ENCODE measurements at regions not wholly inside any gene's neighbourhood (a gene's known extent, or its start where the extent isn't known, plus 50 kb on each side); places are given as distances from the start of the nearest gene placed in this dataset.

DNA sequence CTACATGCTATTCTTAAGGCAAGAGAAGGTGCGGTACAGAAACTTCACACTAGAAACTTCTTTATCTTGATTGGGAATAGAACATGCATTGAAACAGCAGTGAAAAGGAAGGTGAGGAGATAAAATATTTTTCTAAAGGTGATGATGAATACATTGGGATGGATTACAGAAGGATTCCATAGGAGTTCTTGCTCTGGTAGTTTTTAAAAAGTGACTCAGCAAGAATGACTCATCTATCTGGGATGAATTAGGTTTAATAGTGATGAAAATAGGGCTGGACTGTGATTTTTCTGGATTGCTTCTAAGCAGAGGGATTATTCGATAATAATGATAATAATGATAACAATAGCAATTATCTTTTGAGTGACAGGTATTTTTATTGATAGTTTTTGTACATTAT lies 65.6 kb upstream of the HS3ST4 start:
- Mint-ChIP-seq H3K27me3 (ENCODE audit: low read depth in 3 of 3) (peaks cover 0 to 3% (median 0%) of the 10 kb centered on the region in 3 donors), H3K27ac (no peak overlapping the region), H3K4me3 (no peak overlapping the region), H3K36me3 (no peaks in the 10 kb centered on the region), H3K9me3 (peaks cover 3 to 13% (median 6%) of the 10 kb centered on the region in 7 donors), H3K4me1 (no peaks in the 10 kb centered on the region)
- no peaks in the 10 kb centered on the region for H3K9me3 ChIP-seq (replicated peaks in 1 of 2; ENCODE audit: control insufficient read depth in 1 of 2, insufficient read depth in 1 of 2, low read length in 2 of 2)
- no peak for DNase-seq
- H4K20me1 ChIP-seq (ENCODE audit: insufficient read depth, low read length): no peaks in the 10 kb centered on the region
- intact Hi-C loops (cut with micrococcal nuclease): no loop called here
- WGBS (ENCODE audit: insufficient coverage): no CpG with 5 or more reads among the region's 2 CpGs
- TF ChIP-seq, protein P1, sequence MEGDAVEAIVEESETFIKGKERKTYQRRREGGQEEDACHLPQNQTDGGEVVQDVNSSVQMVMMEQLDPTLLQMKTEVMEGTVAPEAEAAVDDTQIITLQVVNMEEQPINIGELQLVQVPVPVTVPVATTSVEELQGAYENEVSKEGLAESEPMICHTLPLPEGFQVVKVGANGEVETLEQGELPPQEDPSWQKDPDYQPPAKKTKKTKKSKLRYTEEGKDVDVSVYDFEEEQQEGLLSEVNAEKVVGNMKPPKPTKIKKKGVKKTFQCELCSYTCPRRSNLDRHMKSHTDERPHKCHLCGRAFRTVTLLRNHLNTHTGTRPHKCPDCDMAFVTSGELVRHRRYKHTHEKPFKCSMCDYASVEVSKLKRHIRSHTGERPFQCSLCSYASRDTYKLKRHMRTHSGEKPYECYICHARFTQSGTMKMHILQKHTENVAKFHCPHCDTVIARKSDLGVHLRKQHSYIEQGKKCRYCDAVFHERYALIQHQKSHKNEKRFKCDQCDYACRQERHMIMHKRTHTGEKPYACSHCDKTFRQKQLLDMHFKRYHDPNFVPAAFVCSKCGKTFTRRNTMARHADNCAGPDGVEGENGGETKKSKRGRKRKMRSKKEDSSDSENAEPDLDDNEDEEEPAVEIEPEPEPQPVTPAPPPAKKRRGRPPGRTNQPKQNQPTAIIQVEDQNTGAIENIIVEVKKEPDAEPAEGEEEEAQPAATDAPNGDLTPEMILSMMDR (IDR thresholded peaks at IDR 0.05): no peak
- H3K27ac ChIP-seq (ENCODE audit: low read depth in 1 of 2, low read length in 2 of 2): no peak overlapping the region
- no peaks in the 10 kb centered on the region for H3K4me1 ChIP-seq (ENCODE audit: control insufficient read depth in 1 of 2, insufficient read depth in 2 of 2, low read length in 2 of 2)
- no peaks in the 10 kb centered on the region for H3K36me3 ChIP-seq (replicated peaks in 1 of 2; ENCODE audit: control insufficient read depth in 1 of 2, insufficient read depth in 2 of 2, low read length in 2 of 2)
- no peak overlapping the region for H3K4me2 ChIP-seq (replicated peaks; ENCODE audit: extremely low read depth, low read length, poor library complexity, severe bottlenecking)
- H3K4me3 ChIP-seq (replicated peaks in 1 of 3; ENCODE audit: low read depth in 2 of 3, low read length in 3 of 3): no peak overlapping the region
- no peak overlapping the region for H2AFZ ChIP-seq (ENCODE audit: insufficient read depth, low read depth, low read length, poor library complexity, severe bottlenecking)
- no peaks in the 10 kb centered on the region for H3K27me3 ChIP-seq (ENCODE audit: control insufficient read depth in 2 of 2, insufficient read depth in 2 of 2, low read length in 2 of 2)
- H3K9ac ChIP-seq (ENCODE audit: insufficient read depth, low read length, poor library complexity, severe bottlenecking): no peak overlapping the region
- H3K79me2 ChIP-seq (ENCODE audit: insufficient read depth, low read length): no peaks in the 10 kb centered on the region

DNA sequence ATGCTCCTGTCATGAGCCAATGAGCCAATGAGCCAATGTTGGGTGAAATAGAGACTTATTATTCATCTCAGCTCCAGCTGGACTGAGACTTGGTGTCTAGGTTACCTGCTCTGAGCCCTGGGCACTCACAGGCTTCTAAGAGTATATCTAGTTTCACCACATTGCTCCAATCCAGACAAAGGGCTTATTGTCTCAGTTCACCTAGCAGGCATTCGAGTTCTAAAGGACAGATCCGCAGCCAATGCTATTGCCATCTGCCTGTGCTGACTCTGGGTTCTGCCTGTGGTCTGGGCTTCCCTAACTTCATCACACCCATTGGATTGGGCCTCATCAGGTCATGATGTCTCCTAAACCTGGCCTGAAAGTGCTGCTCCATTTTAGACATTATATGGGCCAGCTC lies 66.1 kb upstream of the HS3ST4 start:
- Mint-ChIP-seq H3K36me3 (no peaks in the 10 kb centered on the region), H3K4me1 (no peaks in the 10 kb centered on the region), H3K27me3 (ENCODE audit: low read depth in 3 of 3) (peaks cover 0 to 3% (median 0%) of the 10 kb centered on the region in 3 donors), H3K4me3 (no peak overlapping the region), H3K9me3 (peaks cover 3 to 13% (median 6%) of the 10 kb centered on the region in 7 donors), H3K27ac (no peak overlapping the region)
- H3K79me2 ChIP-seq (ENCODE audit: insufficient read depth, low read length): no peaks in the 10 kb centered on the region
- no peaks in the 10 kb centered on the region for H3K9me3 ChIP-seq (replicated peaks in 1 of 2; ENCODE audit: control insufficient read depth in 1 of 2, insufficient read depth in 1 of 2, low read length in 2 of 2)
- H3K4me1 ChIP-seq (ENCODE audit: control insufficient read depth in 1 of 2, insufficient read depth in 2 of 2, low read length in 2 of 2): no peaks in the 10 kb centered on the region
- TF ChIP-seq, protein P1 (IDR thresholded peaks at IDR 0.05): no peak
- intact Hi-C loops (cut with micrococcal nuclease): no loop called here
- H4K20me1 ChIP-seq (ENCODE audit: insufficient read depth, low read length): no peaks in the 10 kb centered on the region
- H3K36me3 ChIP-seq (replicated peaks in 1 of 2; ENCODE audit: control insufficient read depth in 1 of 2, insufficient read depth in 2 of 2, low read length in 2 of 2): no peaks in the 10 kb centered on the region
- H3K4me3 ChIP-seq (replicated peaks in 1 of 3; ENCODE audit: low read depth in 2 of 3, low read length in 3 of 3): no peak overlapping the region
- DNase-seq: no peak
- H3K27ac ChIP-seq (ENCODE audit: low read depth in 1 of 2, low read length in 2 of 2): no peak overlapping the region
- H2AFZ ChIP-seq (ENCODE audit: insufficient read depth, low read depth, low read length, poor library complexity, severe bottlenecking): no peak overlapping the region
- no peak overlapping the region for H3K4me2 ChIP-seq (replicated peaks; ENCODE audit: extremely low read depth, low read length, poor library complexity, severe bottlenecking)
- H3K27me3 ChIP-seq (ENCODE audit: control insufficient read depth in 2 of 2, insufficient read depth in 2 of 2, low read length in 2 of 2): no peaks in the 10 kb centered on the region
- 100% methylated on average over 2 of the region's 2 CpGs for WGBS (ENCODE audit: insufficient coverage)
- no peak overlapping the region for H3K9ac ChIP-seq (ENCODE audit: insufficient read depth, low read length, poor library complexity, severe bottlenecking)
